ENCODE measurements at regions not wholly inside any gene's neighbourhood (a gene's known extent, or its start where the extent isn't known, plus 50 kb on each side); places are given as distances from the start of the nearest gene placed in this dataset.
"Not testable (repeated sequence)": the region's sequence is repeated elsewhere in the genome, so short reads cannot be mapped to it uniquely, and the experiment has no call there.

- not testable (repeated sequence) for H3K9me3 ChIP-seq (ENCODE audit: control insufficient read depth, insufficient read depth, low read length); H3K4me3 ChIP-seq (ENCODE audit: low read depth, low read length); H3K36me3 ChIP-seq (ENCODE audit: control insufficient read depth, insufficient read depth, low read length); H3K9ac ChIP-seq (ENCODE audit: low read depth, low read length); H3K27me3 ChIP-seq (ENCODE audit: control insufficient read depth, insufficient read depth, low read length)
- H3K4me1 ChIP-seq (ENCODE audit: control insufficient read depth, insufficient read depth, low read length), result peaks cover 10% of the 10 kb centered on the region
Observed at GRCh38 chr11:127768931-127769330, 768.4 kb upstream of the KIRREL3 start.

GRCh38 chr11:127766734-127767133 is 766.2 kb upstream of the KIRREL3 start:
- H3K9me3 ChIP-seq (ENCODE audit: control insufficient read depth, insufficient read depth, low read length), result no peaks in the 10 kb centered on the region
- no peak overlapping the region for H3K4me3 ChIP-seq (ENCODE audit: low read depth, low read length)
- H3K9ac ChIP-seq (ENCODE audit: low read depth, low read length), result no peak overlapping the region
- H3K27me3 ChIP-seq (ENCODE audit: control insufficient read depth, insufficient read depth, low read length), result no peaks in the 10 kb centered on the region
- H3K36me3 ChIP-seq (ENCODE audit: control insufficient read depth, insufficient read depth, low read length), result no peaks in the 10 kb centered on the region
- H3K4me1 ChIP-seq (ENCODE audit: control insufficient read depth, insufficient read depth, low read length), result peaks cover 10% of the 10 kb centered on the region

GRCh38 chr11:127738771-127739286 is 738.3 kb upstream of the KIRREL3 start:
- H3K36me3 ChIP-seq (ENCODE audit: control insufficient read depth, insufficient read depth, low read length), result no peaks in the 10 kb centered on the region
- no peaks in the 10 kb centered on the region for H3K9me3 ChIP-seq (ENCODE audit: control insufficient read depth, insufficient read depth, low read length)
- no peak overlapping the region for H3K9ac ChIP-seq (ENCODE audit: low read depth, low read length)
- H3K4me3 ChIP-seq (ENCODE audit: low read depth, low read length), result no peak overlapping the region
- no peaks in the 10 kb centered on the region for H3K4me1 ChIP-seq (ENCODE audit: control insufficient read depth, insufficient read depth, low read length)
- H3K27me3 ChIP-seq (ENCODE audit: control insufficient read depth, insufficient read depth, low read length), result no peaks in the 10 kb centered on the region

- no peaks in the 10 kb centered on the region for H3K36me3 ChIP-seq (ENCODE audit: control insufficient read depth, insufficient read depth, low read length)
- no peaks in the 10 kb centered on the region for H3K27me3 ChIP-seq (ENCODE audit: control insufficient read depth, insufficient read depth, low read length)
- no peaks in the 10 kb centered on the region for H3K4me1 ChIP-seq (ENCODE audit: control insufficient read depth, insufficient read depth, low read length)
- H3K9ac ChIP-seq (ENCODE audit: low read depth, low read length), result no peak overlapping the region
- H3K9me3 ChIP-seq (ENCODE audit: control insufficient read depth, insufficient read depth, low read length), result no peaks in the 10 kb centered on the region
- H3K4me3 ChIP-seq (ENCODE audit: low read depth, low read length), result no peak overlapping the region
Observed at GRCh38 chr11:127737499-127737898, 736.9 kb upstream of the KIRREL3 start.

GRCh38 chr11:127733552-127733951 is 733.0 kb upstream of the KIRREL3 start:
- Histone ChIP-seq H3K9me3 (ENCODE audit: control insufficient read depth, insufficient read depth, low read length) (no peaks in the 10 kb centered on the region), H3K4me1 (ENCODE audit: control insufficient read depth, insufficient read depth, low read length) (no peaks in the 10 kb centered on the region), H3K27me3 (ENCODE audit: control insufficient read depth, insufficient read depth, low read length) (no peaks in the 10 kb centered on the region), H3K4me3 (ENCODE audit: low read depth, low read length) (no peak overlapping the region), H3K36me3 (ENCODE audit: control insufficient read depth, insufficient read depth, low read length) (no peaks in the 10 kb centered on the region), H3K9ac (ENCODE audit: low read depth, low read length) (no peak overlapping the region)

- no peaks in the 10 kb centered on the region for H3K36me3 ChIP-seq (ENCODE audit: control insufficient read depth, insufficient read depth, low read length)
- H3K4me3 ChIP-seq (ENCODE audit: low read depth, low read length), result no peak overlapping the region
- no peak overlapping the region for H3K9ac ChIP-seq (ENCODE audit: low read depth, low read length)
- H3K27me3 ChIP-seq (ENCODE audit: control insufficient read depth, insufficient read depth, low read length), result no peaks in the 10 kb centered on the region
- no peaks in the 10 kb centered on the region for H3K4me1 ChIP-seq (ENCODE audit: control insufficient read depth, insufficient read depth, low read length)
- H3K9me3 ChIP-seq (ENCODE audit: control insufficient read depth, insufficient read depth, low read length), result no peaks in the 10 kb centered on the region
Observed at GRCh38 chr11:127726367-127726766, 725.8 kb upstream of the KIRREL3 start.

- Histone ChIP-seq H3K36me3 (ENCODE audit: control insufficient read depth, insufficient read depth, low read length) (no peaks in the 10 kb centered on the region), H3K4me1 (ENCODE audit: control insufficient read depth, insufficient read depth, low read length) (no peaks in the 10 kb centered on the region), H3K27me3 (ENCODE audit: control insufficient read depth, insufficient read depth, low read length) (no peaks in the 10 kb centered on the region), H3K4me3 (ENCODE audit: low read depth, low read length) (no peak overlapping the region), H3K9me3 (ENCODE audit: control insufficient read depth, insufficient read depth, low read length) (no peaks in the 10 kb centered on the region), H3K9ac (ENCODE audit: low read depth, low read length) (no peak overlapping the region)
Observed at GRCh38 chr11:127723714-127724113, 723.1 kb upstream of the KIRREL3 start.

- Histone ChIP-seq H3K9ac (ENCODE audit: low read depth, low read length) (no peak overlapping the region), H3K36me3 (ENCODE audit: control insufficient read depth, insufficient read depth, low read length) (no peaks in the 10 kb centered on the region), H3K4me3 (ENCODE audit: low read depth, low read length) (no peak overlapping the region), H3K27me3 (ENCODE audit: control insufficient read depth, insufficient read depth, low read length) (no peaks in the 10 kb centered on the region), H3K9me3 (ENCODE audit: control insufficient read depth, insufficient read depth, low read length) (no peaks in the 10 kb centered on the region), H3K4me1 (ENCODE audit: control insufficient read depth, insufficient read depth, low read length) (no peaks in the 10 kb centered on the region)
Observed at GRCh38 chr11:127713226-127713625, 712.7 kb upstream of the KIRREL3 start.

- H3K4me1 ChIP-seq (ENCODE audit: control insufficient read depth, insufficient read depth, low read length), result no peaks in the 10 kb centered on the region
- H3K9ac ChIP-seq (ENCODE audit: low read depth, low read length), result no peak overlapping the region
- no peaks in the 10 kb centered on the region for H3K9me3 ChIP-seq (ENCODE audit: control insufficient read depth, insufficient read depth, low read length)
- H3K4me3 ChIP-seq (ENCODE audit: low read depth, low read length), result no peak overlapping the region
- H3K27me3 ChIP-seq (ENCODE audit: control insufficient read depth, insufficient read depth, low read length), result no peaks in the 10 kb centered on the region
- H3K36me3 ChIP-seq (ENCODE audit: control insufficient read depth, insufficient read depth, low read length), result no peaks in the 10 kb centered on the region
Observed at GRCh38 chr11:127711748-127712147, 711.2 kb upstream of the KIRREL3 start.

GRCh38 chr11:127710831-127711230 is 710.3 kb upstream of the KIRREL3 start:
- H3K4me1 ChIP-seq (ENCODE audit: control insufficient read depth, insufficient read depth, low read length), result no peaks in the 10 kb centered on the region
- no peaks in the 10 kb centered on the region for H3K27me3 ChIP-seq (ENCODE audit: control insufficient read depth, insufficient read depth, low read length)
- no peak overlapping the region for H3K4me3 ChIP-seq (ENCODE audit: low read depth, low read length)
- no peaks in the 10 kb centered on the region for H3K9me3 ChIP-seq (ENCODE audit: control insufficient read depth, insufficient read depth, low read length)
- no peak overlapping the region for H3K9ac ChIP-seq (ENCODE audit: low read depth, low read length)
- H3K36me3 ChIP-seq (ENCODE audit: control insufficient read depth, insufficient read depth, low read length), result no peaks in the 10 kb centered on the region

- Histone ChIP-seq H3K36me3 (ENCODE audit: control insufficient read depth, insufficient read depth, low read length) (no peaks in the 10 kb centered on the region), H3K9me3 (ENCODE audit: control insufficient read depth, insufficient read depth, low read length) (no peaks in the 10 kb centered on the region), H3K27me3 (ENCODE audit: control insufficient read depth, insufficient read depth, low read length) (no peaks in the 10 kb centered on the region), H3K4me3 (ENCODE audit: low read depth, low read length) (no peak overlapping the region), H3K4me1 (ENCODE audit: control insufficient read depth, insufficient read depth, low read length) (no peaks in the 10 kb centered on the region), H3K9ac (ENCODE audit: low read depth, low read length) (no peak overlapping the region)
Observed at GRCh38 chr11:127709960-127710359, 709.4 kb upstream of the KIRREL3 start.

GRCh38 chr11:127693686-127694085 is 693.1 kb upstream of the KIRREL3 start:
- Histone ChIP-seq H3K9ac (ENCODE audit: low read depth, low read length) (no peak overlapping the region), H3K4me3 (ENCODE audit: low read depth, low read length) (no peak overlapping the region), H3K36me3 (ENCODE audit: control insufficient read depth, insufficient read depth, low read length) (no peaks in the 10 kb centered on the region), H3K4me1 (ENCODE audit: control insufficient read depth, insufficient read depth, low read length) (no peaks in the 10 kb centered on the region), H3K27me3 (ENCODE audit: control insufficient read depth, insufficient read depth, low read length) (no peaks in the 10 kb centered on the region), H3K9me3 (ENCODE audit: control insufficient read depth, insufficient read depth, low read length) (no peaks in the 10 kb centered on the region)

GRCh38 chr11:127683321-127683720 is 682.8 kb upstream of the KIRREL3 start:
- H3K4me3 ChIP-seq (ENCODE audit: low read depth, low read length), result no peak overlapping the region
- H3K36me3 ChIP-seq (ENCODE audit: control insufficient read depth, insufficient read depth, low read length), result no peaks in the 10 kb centered on the region
- H3K27me3 ChIP-seq (ENCODE audit: control insufficient read depth, insufficient read depth, low read length), result no peaks in the 10 kb centered on the region
- H3K9me3 ChIP-seq (ENCODE audit: control insufficient read depth, insufficient read depth, low read length), result no peaks in the 10 kb centered on the region
- H3K4me1 ChIP-seq (ENCODE audit: control insufficient read depth, insufficient read depth, low read length), result no peaks in the 10 kb centered on the region
- H3K9ac ChIP-seq (ENCODE audit: low read depth, low read length), result no peak overlapping the region

Measured in iPS-15b (cell line).